ENCODE measurements at regions not wholly inside any gene's neighbourhood (a gene's known extent, or its start where the extent isn't known, plus 50 kb on each side); places are given as distances from the start of the nearest gene placed in this dataset.

- DNase-seq (ENCODE audit: low read depth in 2 of 2) = no peak
Measured at GRCh38 chr5:98557916-98558315, 215.5 kb upstream of the RGMB start.

DNA sequence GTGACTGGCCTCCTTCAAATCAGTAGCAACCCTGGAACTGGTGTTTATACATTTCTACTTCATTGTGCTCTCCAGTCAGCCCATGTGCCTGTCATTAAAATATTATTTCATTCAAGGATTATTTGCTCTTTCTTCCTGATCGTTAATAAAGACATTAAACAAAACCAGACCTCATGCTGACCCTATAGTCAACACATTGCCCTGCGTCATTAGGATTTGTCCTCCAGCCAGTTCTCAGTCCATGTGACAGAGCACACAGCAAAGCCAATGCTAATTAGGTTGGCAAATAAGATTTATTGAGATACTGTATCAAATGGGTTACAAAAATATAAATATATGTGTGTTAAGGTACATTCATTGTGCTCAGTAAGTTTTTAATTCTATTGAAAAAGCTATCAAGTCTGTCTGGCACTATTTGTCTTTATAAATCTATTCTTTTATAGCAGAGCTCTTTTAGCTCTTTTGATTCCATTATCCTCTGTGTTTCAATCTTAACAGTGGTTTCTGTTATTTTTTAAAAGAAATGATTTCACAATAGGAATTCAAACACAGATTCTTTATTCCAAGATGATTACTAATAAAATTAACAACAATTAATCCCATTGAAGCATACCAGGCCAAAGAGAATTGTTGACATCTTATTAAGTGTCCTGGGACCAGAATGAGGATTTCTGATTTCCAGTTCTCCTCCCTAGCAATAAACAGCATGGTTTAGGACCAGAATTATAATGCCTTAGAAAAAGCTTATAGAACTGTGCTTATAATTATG, 209.4 kb upstream of the RGMB start:
- DNase-seq (ENCODE audit: low read depth in 2 of 2) = no peak

DNA sequence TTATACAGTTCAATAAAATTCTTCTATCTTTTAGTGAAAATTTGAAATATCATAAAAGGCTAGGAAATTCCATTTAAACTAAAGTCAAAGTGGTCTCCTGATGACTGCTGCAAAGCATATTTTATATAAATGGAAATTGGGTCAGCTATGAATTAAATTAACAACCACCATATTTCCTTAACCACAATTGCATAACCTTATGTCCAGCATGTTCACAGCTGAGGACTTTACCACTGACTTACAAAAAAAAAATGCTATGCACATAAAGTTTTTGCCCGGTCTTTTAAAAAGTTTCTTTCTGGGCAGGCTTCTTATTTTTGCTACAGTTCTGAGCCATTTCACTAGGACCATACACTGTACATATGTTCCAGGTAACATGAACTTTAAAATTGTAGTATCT, 208.6 kb upstream of the RGMB start:
- DNase-seq (ENCODE audit: low read depth in 2 of 2) = no peak

DNA sequence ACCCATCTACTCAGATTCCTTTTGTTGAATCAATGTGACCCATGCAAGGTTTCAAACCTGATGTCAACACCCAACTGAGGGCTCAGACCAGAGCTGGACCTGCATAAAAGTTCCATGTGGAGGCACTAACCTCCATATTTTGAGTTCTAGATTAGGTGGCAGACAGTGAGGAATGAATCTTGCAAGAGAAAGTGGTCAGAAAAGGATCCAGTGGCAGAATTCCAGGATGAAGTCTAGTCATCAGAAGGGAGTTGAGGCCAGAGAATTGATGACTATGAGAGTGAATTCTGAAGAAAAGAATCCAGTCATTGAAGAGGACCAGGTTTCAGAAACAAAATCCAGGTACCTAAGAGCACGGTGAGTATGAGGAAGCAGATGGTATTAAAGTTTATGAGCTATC, 205.1 kb upstream of the RGMB start:
- DNase-seq (ENCODE audit: low read depth in 2 of 2) = no peak

DNA sequence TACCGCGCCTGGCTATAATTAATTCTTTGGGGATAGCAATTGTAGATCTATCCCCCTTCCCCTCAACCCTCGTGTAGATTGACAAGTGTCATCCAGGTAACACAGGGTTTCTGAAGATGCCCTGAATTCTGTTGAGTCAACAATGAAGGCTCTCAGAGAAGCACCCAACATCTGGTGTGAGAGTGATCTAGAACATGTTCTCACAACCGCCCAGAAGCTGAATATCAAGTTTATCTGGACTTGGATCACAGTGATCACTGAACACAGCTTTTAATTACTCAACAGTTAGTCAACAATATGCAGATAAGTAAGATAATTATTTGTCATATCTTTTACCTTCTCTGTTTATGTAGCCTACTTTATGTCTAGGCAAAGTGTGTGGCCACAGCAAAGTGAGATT, 204.2 kb upstream of the RGMB start:
- no peak for DNase-seq (ENCODE audit: low read depth in 2 of 2)

GRCh38 chr5:98570010-98570409, 203.5 kb upstream of the RGMB start:
- no peak for DNase-seq (ENCODE audit: low read depth in 2 of 2)

DNA sequence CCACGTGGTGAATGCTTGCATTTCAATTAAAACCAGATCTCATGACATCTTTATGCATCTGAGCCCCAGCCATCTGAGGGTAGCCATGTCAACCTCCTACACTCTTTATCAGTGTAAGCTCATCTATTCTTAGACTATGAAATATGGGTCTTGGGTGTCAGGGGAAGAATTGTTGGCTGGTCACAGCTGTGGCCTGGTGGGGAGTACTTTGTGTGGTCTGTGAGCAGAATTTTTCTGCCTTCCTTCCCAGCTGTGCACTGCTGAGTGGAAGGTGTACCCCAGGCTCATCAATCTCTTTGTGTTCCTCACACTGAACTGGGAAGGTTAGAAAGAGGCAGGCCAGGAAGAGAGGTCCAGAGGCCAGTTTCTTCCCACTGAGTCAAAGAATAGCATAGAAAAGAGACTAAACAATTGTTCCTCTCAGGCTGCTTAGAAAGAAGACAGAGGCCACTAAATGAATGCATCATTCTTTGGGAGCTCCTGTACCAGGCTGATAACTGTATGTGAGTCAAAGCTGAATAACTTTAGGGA, 202.7 kb upstream of the RGMB start:
- DNase-seq (ENCODE audit: low read depth in 2 of 2) = no peak

- DNase-seq (ENCODE audit: low read depth in 2 of 2) = no peak
Measured at GRCh38 chr5:98573834-98574320, 199.6 kb upstream of the RGMB start.

DNA sequence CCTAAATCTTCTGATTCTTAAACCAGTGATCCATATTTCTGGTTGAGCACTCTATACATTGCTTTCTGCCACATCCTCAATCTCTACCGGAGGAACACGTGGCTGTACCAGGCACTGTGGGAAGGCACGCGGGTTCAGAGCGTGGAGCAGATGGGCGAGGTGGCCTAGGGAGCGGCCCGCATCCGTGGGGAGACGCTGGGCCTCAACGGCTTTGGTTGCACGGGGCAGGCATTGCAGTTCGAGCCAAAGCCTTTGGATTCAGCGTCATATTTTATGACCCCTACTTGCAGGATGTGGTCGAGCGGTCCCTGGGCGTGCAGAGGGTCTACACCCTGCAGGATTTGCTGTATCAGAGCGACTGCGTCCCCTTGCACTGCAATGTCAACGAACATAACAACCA, 197.2 kb upstream of the RGMB start:
- no peak for DNase-seq (ENCODE audit: low read depth in 2 of 2)

DNA sequence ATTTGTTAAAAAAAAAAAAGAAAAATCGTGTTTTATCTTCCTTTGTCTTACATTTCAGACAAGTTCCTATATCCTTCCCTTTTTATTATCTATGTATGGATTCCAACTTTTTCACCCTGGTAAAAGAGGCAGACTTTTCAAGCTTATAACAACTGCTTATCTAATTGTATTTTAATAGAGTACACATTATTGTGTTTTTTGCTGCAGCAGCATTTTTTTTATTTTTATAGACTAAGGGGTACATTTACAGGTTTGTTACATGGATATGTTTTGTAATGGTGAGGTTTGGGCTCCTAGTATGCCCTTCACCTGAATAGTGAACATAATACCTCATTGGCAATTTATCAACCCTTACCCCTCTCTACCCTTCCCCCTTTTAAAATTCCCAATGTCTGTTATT, 195.0 kb upstream of the RGMB start:
- no peak for DNase-seq (ENCODE audit: low read depth in 2 of 2)

- no peak for DNase-seq (ENCODE audit: low read depth in 2 of 2)
Measured at GRCh38 chr5:98581112-98581997, 192.1 kb upstream of the RGMB start.

DNA sequence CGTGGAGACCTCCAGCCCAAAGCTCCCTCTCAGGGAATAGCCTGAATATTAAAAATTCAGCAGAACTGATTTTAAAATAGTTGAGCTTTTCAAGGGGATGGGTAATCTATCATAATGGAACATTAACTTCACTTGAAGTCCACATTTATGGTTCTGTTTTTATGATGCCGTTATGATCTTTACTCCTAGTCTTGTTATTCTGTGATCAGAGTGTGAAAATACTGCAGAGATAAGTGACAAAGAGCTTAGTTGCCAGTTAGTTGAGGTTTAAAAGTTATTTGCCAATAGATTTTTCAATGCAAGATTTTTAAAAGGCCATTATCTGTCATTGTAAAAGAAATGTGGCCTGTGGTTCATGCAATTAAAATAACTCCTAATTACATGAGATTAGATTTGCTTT, 189.9 kb upstream of the RGMB start:
- DNase-seq (ENCODE audit: low read depth in 2 of 2) = no peak

DNA sequence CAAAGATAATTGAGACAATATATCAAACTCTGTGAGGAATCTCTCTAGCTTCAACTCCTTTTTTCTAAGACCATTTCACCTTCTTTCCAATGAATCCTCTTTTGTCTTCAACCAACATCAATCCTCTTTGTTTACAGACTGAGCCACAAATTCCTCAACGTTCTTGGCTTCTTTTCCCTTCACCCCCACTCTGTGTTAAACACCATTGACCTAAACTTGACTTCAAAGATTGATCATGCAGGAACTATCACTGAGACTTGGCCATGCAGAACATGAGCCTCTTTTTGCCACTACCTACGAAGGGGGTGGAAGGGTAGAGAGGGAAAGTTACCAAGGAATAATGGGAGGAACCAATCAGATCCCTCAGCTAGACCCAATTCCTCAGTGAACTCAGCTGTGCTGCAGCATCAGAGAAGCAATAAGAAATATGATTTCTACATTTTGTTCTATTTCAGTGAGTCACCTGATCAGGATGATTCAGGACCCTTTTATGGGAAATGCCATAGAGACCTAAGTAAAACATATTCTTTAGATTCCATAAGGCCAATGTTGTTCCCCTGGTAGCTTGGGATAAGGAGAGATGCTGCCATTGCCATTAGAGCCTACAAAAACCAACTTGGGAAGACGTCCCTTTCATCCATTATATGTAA, 187.7 kb upstream of the RGMB start:
- no peak for DNase-seq (ENCODE audit: low read depth in 2 of 2)

DNA sequence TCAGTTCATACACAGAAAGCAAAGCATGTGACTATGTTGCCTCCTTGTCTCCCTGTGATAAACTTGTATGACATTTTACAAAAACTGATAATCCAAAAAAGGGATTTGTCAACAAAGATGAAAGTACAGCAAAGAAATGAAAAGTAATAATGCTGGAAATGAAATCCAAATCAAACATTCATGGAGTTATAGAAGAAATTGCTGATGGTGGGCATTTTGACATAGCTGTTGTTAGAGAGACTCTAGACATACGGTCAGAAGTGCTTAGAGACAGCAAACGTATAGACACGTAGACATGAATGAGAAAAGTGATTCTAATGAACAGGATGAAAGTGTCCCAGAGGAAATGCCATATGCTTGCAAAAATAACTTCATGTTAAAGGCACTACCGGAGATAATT, 186.9 kb upstream of the RGMB start:
- no peak for DNase-seq (ENCODE audit: low read depth in 2 of 2)

- no peak for DNase-seq (ENCODE audit: low read depth in 2 of 2)
Measured at GRCh38 chr5:98587166-98587565, 186.3 kb upstream of the RGMB start.

- no peak for DNase-seq (ENCODE audit: low read depth in 2 of 2)
Measured at GRCh38 chr5:98588215-98588614, 185.2 kb upstream of the RGMB start.

DNA sequence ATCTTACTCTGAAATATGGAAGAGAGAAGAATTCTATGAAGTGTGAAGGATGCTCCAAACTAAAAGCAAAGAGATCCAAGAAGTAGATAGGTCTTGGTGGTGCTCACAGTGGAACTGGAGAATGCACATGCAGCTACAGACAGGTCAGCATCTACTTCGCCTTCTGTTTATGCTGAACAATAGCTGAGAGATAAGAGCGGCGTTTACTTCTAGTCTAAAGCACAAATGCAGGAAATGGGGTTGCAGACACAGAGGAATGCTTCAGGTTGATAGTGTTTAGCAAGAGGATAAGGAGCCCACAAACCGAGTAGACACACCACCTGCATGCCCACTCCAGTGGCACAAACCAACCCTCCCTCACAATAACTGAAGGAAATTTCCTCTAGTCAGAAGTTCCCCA, 180.0 kb upstream of the RGMB start:
- no peak for DNase-seq (ENCODE audit: low read depth in 2 of 2)

GRCh38 chr5:98594098-98594497, 179.4 kb upstream of the RGMB start:
- no peak for DNase-seq (ENCODE audit: low read depth in 2 of 2)

DNA sequence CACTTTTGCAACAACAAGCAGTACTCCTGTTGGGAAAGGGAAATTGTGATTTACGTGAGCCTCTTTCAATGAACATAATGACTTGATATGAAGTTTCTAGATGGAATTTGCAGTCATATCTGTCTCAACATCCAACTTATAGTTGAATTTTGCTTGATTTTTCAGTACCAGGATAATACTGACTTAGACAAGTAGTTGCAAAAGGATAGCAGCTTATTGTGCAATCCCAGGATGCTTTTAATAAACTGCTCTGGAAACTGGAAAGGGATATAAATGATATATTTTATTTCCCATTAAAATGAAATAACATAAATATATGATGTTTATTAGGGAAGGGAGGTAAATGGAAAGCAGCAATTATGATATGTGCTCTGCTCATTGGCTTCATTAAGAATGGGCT, 174.4 kb upstream of the RGMB start:
- DNase-seq (ENCODE audit: low read depth in 2 of 2) = no peak

DNA sequence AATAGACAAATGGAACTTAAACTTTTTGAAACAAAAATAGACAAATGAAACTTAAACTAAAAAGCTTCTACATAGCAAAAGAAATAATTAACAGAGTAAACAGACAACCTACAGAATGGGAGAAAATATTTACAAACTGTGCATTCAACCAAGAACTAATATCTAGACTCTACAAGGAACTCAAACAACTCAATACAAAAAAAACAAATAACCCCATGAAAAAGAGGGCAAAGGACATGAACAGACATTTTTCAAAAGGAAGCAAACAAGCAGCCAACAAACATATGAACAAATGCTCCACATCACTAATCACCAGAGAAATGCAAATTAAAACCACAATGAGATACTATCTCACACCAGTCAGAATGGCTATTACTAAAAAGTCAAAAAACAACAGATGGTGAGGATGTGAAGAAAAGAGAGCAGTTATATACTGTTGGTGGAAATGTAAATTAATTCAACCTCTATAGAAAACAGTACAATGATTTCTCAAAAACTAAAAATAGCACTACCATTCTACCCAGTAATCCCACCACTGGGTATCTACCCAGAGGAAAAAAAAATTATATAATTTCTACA, 170.8 kb upstream of the RGMB start:
- DNase-seq (ENCODE audit: low read depth in 2 of 2) = no peak

- no peak for DNase-seq (ENCODE audit: low read depth in 2 of 2)
Measured at GRCh38 chr5:98603456-98603855, 170.0 kb upstream of the RGMB start.

GRCh38 chr5:98604301-98604700, 169.2 kb upstream of the RGMB start:
- no peak for DNase-seq (ENCODE audit: low read depth in 2 of 2)
